DOHH2 (cell line): ENCODE measurements at regions not wholly inside any gene's neighbourhood (a gene's known extent, or its start where the extent isn't known, plus 50 kb on each side); places are given as distances from the start of the nearest gene placed in this dataset.

ENCODE experiments used
- EZH2phosphoT487 ChIP-seq: fragments of 200-600 bp; sonication (generic); IDR thresholded peaks from 2 replicates; pipeline ENCODE4 v1.6.1; 2017; ENCODE audit warnings: borderline replicate concordance, mild to moderate bottlenecking, antibody characterized with exemption, low read length, moderate library complexity, mixed read lengths
- TF ChIP-seq, protein P1 (sequence below): fragments of 200-600 bp; sonication (generic); IDR thresholded peaks from one replicate; pipeline ENCODE4 v1.5.1; 2014; ENCODE audit warnings: antibody characterized with exemption, mild to moderate bottlenecking, low read depth, low read length; ENCODE audit not compliant: poor library complexity, severe bottlenecking

DNA sequence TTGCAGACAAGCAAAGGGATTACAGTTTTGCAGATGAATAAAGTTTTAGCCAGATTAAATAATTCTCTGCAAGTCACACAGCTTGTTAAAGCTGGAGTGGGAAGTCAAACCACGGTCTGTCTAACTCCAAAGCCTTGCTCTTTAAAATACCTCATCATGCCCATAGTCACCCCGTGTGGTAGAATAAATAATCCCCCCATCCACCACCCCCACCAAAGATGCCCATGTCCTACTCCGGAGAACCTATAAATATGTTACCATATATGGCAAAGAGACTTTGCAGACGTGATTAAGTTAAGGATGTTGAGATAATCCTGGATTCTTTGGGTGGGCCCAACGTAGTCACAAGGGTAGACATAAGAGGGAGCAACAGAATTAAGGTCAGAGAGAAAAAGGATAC lies 118.7 kb downstream of the BEND2 start:
- TF ChIP-seq, protein P1, sequence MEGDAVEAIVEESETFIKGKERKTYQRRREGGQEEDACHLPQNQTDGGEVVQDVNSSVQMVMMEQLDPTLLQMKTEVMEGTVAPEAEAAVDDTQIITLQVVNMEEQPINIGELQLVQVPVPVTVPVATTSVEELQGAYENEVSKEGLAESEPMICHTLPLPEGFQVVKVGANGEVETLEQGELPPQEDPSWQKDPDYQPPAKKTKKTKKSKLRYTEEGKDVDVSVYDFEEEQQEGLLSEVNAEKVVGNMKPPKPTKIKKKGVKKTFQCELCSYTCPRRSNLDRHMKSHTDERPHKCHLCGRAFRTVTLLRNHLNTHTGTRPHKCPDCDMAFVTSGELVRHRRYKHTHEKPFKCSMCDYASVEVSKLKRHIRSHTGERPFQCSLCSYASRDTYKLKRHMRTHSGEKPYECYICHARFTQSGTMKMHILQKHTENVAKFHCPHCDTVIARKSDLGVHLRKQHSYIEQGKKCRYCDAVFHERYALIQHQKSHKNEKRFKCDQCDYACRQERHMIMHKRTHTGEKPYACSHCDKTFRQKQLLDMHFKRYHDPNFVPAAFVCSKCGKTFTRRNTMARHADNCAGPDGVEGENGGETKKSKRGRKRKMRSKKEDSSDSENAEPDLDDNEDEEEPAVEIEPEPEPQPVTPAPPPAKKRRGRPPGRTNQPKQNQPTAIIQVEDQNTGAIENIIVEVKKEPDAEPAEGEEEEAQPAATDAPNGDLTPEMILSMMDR, result no peak
- TF ChIP-seq EZH2phosphoT487, result no peak
